ENCODE measurements at regions not wholly inside any gene's neighbourhood (a gene's known extent, or its start where the extent isn't known, plus 50 kb on each side); places are given as distances from the start of the nearest gene placed in this dataset.

DNA sequence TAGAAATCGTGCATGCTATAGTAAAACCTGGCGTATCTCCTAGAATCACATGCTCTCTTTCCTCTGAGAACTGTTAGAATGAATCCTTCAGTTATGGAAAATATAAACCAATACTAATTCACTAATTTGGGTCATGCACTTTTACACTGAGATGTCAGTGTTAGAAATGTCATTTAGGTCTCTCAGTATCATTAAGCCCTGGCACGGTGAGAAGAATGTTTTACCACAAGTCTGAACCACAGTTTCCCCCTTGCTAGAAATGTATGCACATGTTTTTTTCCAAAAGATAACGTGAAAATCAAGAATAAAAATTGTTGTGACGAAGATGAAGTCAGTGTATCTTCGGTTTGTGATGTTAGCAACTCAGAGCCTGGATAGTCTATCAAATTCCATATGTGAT, 1062.7 kb upstream of the NCAM2 start:
- H3K4me3 ChIP-seq: no peak overlapping the region
- WGBS: 75% methylated on average over 6 of the region's 6 CpGs
- TF ChIP-seq POLR2A (IDR thresholded peaks at IDR 0.05; ENCODE audit: low read depth) (no peak), POLR2AphosphoS5 (IDR thresholded peaks at IDR 0.05) (no peak), EP300 (IDR thresholded peaks at IDR 0.05) (no peak)
- TF ChIP-seq, protein P1, sequence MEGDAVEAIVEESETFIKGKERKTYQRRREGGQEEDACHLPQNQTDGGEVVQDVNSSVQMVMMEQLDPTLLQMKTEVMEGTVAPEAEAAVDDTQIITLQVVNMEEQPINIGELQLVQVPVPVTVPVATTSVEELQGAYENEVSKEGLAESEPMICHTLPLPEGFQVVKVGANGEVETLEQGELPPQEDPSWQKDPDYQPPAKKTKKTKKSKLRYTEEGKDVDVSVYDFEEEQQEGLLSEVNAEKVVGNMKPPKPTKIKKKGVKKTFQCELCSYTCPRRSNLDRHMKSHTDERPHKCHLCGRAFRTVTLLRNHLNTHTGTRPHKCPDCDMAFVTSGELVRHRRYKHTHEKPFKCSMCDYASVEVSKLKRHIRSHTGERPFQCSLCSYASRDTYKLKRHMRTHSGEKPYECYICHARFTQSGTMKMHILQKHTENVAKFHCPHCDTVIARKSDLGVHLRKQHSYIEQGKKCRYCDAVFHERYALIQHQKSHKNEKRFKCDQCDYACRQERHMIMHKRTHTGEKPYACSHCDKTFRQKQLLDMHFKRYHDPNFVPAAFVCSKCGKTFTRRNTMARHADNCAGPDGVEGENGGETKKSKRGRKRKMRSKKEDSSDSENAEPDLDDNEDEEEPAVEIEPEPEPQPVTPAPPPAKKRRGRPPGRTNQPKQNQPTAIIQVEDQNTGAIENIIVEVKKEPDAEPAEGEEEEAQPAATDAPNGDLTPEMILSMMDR (IDR thresholded peaks at IDR 0.05): no peak

DNA sequence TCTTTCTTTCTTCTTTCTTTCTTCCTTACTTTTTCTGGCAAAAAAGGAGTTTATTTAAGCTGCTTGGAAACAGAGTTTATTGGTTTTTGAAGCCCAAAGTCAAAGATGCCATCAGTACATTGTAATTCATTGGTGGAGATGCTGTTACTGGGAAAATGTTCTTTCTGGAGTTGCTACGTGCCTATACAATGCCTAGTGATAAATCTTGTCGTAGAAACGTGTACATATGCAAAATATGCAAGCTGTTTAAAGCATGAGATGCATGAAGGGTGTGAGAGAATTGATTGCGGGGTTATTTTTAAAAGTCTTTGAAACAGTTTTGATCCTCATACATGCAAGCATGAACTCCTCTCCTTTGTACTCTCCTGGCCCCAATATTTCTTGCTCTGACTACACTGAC, 1060.6 kb upstream of the NCAM2 start:
- TF ChIP-seq EP300 (IDR thresholded peaks at IDR 0.05): no peak
- TF ChIP-seq, protein P1 (IDR thresholded peaks at IDR 0.05): no peak
- no peak for TF ChIP-seq POLR2A (IDR thresholded peaks at IDR 0.05; ENCODE audit: low read depth)
- TF ChIP-seq POLR2AphosphoS5 (IDR thresholded peaks at IDR 0.05): no peak
- DNase-seq (ENCODE audit: extremely low spot score): no peak
- Histone ChIP-seq H3K9me3 (no peaks in the 10 kb centered on the region), H3K27me3 (no peaks in the 10 kb centered on the region), H3K4me1 (no peaks in the 10 kb centered on the region), H3K4me3 (no peak overlapping the region), H3K27ac (replicated peaks in 1 of 4) (no peak overlapping the region), H3K36me3 (no peaks in the 10 kb centered on the region)
- 74% methylated on average over 4 of the region's 4 CpGs for WGBS
- intact Hi-C loops (cut with DNase I): no loop called here

More for the DNA sequence above, 1062.7 kb upstream of the NCAM2 start:
- no peaks in the 10 kb centered on the region for H3K36me3 ChIP-seq
- H3K27me3 ChIP-seq: no peaks in the 10 kb centered on the region
- intact Hi-C loops (cut with DNase I): no loop called here
- no peak overlapping the region for H3K27ac ChIP-seq (replicated peaks in 1 of 4)
- H3K9me3 ChIP-seq: no peaks in the 10 kb centered on the region
- no peak for DNase-seq (ENCODE audit: extremely low spot score)
- H3K4me1 ChIP-seq: no peaks in the 10 kb centered on the region

DNA sequence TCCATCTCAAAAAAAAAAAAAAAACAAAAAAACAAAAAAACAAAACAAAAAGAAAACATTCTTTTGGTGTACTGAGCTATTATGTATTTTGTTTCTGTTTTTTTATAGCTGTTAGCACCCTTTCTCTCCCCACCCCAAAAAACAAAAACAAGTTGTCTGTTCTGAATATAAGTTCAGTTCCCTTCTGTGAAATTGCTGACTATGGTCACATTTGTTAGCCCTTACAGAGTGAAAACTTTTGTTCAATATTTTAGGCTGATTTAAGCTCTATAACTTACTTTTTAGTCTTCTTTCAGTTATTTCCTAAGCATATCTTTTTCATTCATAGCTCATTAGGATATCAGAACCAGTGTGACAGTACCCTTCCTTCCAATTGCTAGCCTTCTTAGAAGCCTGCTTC, 1056.6 kb upstream of the NCAM2 start:
- TF ChIP-seq POLR2A (IDR thresholded peaks at IDR 0.05; ENCODE audit: low read depth) (no peak), POLR2AphosphoS5 (IDR thresholded peaks at IDR 0.05) (no peak), EP300 (IDR thresholded peaks at IDR 0.05) (no peak)
- TF ChIP-seq, protein P1 (IDR thresholded peaks at IDR 0.05): no peak

DNA sequence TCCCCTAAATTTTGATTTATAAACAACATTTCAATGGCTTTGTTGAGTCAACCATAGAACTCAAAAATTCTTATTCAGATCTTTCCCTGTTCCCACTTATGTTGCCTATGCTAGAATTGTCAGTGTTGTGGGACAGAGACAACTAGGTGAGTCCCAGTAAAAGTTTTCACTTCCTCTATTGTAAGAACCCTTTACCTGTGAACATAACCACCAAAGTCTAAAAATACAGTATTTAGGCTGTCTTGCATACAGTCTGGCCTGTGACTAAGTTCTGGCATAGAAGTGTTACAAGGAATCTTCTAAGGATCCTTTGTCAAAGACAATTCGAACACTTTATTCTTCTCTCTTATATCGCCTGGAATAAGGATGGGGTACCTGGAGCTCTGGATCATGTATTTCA, 1047.9 kb upstream of the NCAM2 start:
- H3K4me1 ChIP-seq: no peaks in the 10 kb centered on the region
- H3K27me3 ChIP-seq: no peaks in the 10 kb centered on the region
- no peak for DNase-seq (ENCODE audit: extremely low spot score)
- H3K4me3 ChIP-seq: no peak overlapping the region
- no peaks in the 10 kb centered on the region for H3K36me3 ChIP-seq
- 96% methylated on average over 2 of the region's 2 CpGs for WGBS
- intact Hi-C loops (cut with DNase I): no loop called here
- no peak for TF ChIP-seq POLR2AphosphoS5 (IDR thresholded peaks at IDR 0.05)
- H3K9me3 ChIP-seq: no peaks in the 10 kb centered on the region
- H3K27ac ChIP-seq (replicated peaks in 1 of 4): no peak overlapping the region

More for the DNA sequence above, 1056.6 kb upstream of the NCAM2 start:
- H3K27ac ChIP-seq (replicated peaks in 1 of 4): no peak overlapping the region
- H3K27me3 ChIP-seq: no peaks in the 10 kb centered on the region
- H3K9me3 ChIP-seq: no peaks in the 10 kb centered on the region
- no peaks in the 10 kb centered on the region for H3K4me1 ChIP-seq
- DNase-seq (ENCODE audit: extremely low spot score): no peak
- intact Hi-C loops (cut with DNase I): no loop called here
- H3K4me3 ChIP-seq: no peak overlapping the region
- no peaks in the 10 kb centered on the region for H3K36me3 ChIP-seq

DNA sequence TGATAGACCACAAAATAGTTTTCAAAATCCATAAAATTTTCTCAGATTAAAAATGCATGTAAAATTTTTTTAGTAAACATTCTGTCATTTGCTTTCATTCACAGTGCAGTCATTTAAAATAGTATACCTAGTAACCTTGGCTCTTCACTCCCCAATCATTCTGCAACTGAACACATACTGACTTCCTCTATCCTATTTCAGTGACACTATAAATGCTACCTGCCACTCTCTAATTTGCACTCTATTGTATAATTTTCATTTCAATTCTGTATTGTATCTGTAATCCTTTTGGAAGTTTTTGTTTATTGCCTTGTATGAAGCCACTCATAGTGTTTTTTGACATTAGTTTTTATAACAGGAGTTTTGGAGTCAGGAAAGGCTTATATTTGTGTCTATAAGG, 1029.1 kb upstream of the NCAM2 start:
- intact Hi-C loops (cut with DNase I): no loop called here
- Histone ChIP-seq H3K4me3 (no peak overlapping the region), H3K4me1 (no peaks in the 10 kb centered on the region), H3K27ac (replicated peaks in 1 of 4) (no peak overlapping the region), H3K36me3 (no peaks in the 10 kb centered on the region), H3K27me3 (no peaks in the 10 kb centered on the region), H3K9me3 (peaks cover 0 to 10% (median 2%) of the 10 kb centered on the region in 4 donors)
- DNase-seq (ENCODE audit: extremely low spot score): no peak
- no peak for TF ChIP-seq POLR2AphosphoS5 (IDR thresholded peaks at IDR 0.05)
- TF ChIP-seq POLR2A (IDR thresholded peaks at IDR 0.05; ENCODE audit: low read depth): no peak
- no peak for TF ChIP-seq EP300 (IDR thresholded peaks at IDR 0.05)
- TF ChIP-seq, protein P1 (IDR thresholded peaks at IDR 0.05): no peak
